LNCAP (cell line): ENCODE measurements at regions not wholly inside any gene's neighbourhood (a gene's known extent, or its start where the extent isn't known, plus 50 kb on each side); places are given as distances from the start of the nearest gene placed in this dataset.

Experiments
- CTCF ChIP-seq: fragments of 450-650 bp; IDR thresholded peaks from 2 replicates; pipeline ENCODE4 v1.5.1; 2017; ENCODE audit warnings: mild to moderate bottlenecking

GRCh38 chr7:53205006-53205405 lies 169.6 kb downstream of the POM121L12 start:
- TF ChIP-seq CTCF = no peak

GRCh38 chr7:53209129-53209528 lies 173.7 kb downstream of the POM121L12 start:
- TF ChIP-seq CTCF = peak; percentile 15; the same call in 1 of the 2 replicates

- TF ChIP-seq CTCF = no peak
Measured at GRCh38 chr7:53214463-53214862, 179.0 kb downstream of the POM121L12 start.

GRCh38 chr7:53218730-53219504 lies 183.5 kb downstream of the POM121L12 start:
- no peak for TF ChIP-seq CTCF

- no peak for TF ChIP-seq CTCF
Measured at GRCh38 chr7:53229202-53229601, 193.8 kb downstream of the POM121L12 start.

GRCh38 chr7:53237344-53237913 lies 202.0 kb downstream of the POM121L12 start:
- TF ChIP-seq CTCF = no peak

- TF ChIP-seq CTCF = no peak
Measured at GRCh38 chr7:53238021-53238605, 202.7 kb downstream of the POM121L12 start.
